ENCODE measurements at regions not wholly inside any gene's neighbourhood (a gene's known extent, or its start where the extent isn't known, plus 50 kb on each side); places are given as distances from the start of the nearest gene placed in this dataset.

DNA sequence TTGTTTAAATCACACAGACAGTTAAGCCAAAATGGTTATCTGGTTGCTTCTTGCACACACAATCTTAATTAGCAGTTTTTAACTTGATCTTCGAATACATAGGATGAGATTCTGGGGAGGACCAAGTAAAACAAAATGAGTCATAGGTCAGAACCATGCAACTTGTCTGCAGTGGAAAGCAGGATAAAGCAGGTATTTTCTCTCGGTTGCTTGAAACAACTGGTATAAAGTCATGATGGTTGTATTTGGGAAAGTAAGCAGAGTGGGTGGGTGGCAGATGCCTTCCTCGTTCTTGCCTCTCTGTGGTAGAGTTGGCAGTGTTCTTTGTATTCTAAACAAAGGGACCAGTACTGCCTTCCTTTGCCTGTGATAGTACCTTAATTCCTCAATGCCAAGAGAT lies 167.0 kb downstream of the COG6 start:
- Mint-ChIP-seq H3K27me3 (ENCODE audit: low read depth, unreplicated experiment) (no peaks in the 10 kb centered on the region), H3K9me3 (ENCODE audit: unreplicated experiment) (no peaks in the 10 kb centered on the region), H3K36me3 (ENCODE audit: low read depth, unreplicated experiment) (no peaks in the 10 kb centered on the region), H3K4me3 (ENCODE audit: unreplicated experiment) (no peak overlapping the region), H3K27ac (ENCODE audit: unreplicated experiment) (no peak overlapping the region), H3K4me1 (ENCODE audit: low read depth, unreplicated experiment) (peaks cover 16% of the 10 kb centered on the region)
- Histone ChIP-seq H3K4me1 (ENCODE audit: insufficient read depth, low read length) (no peaks in the 10 kb centered on the region), H3K27me3 (ENCODE audit: insufficient read depth, low read length) (no peaks in the 10 kb centered on the region), H3K79me2 (ENCODE audit: insufficient read depth, low read length) (no peaks in the 10 kb centered on the region), H3K9ac (ENCODE audit: low read length) (no peak overlapping the region), H3K27ac (ENCODE audit: low read depth, low read length) (no peak overlapping the region), H3K4me2 (ENCODE audit: low read length) (no peak overlapping the region), H3K9me3 (ENCODE audit: insufficient read depth, low read depth, low read length) (no peaks in the 10 kb centered on the region), H4K20me1 (ENCODE audit: insufficient read depth, low read length) (no peaks in the 10 kb centered on the region), H3K4me3 (ENCODE audit: insufficient read depth, low read depth, low read length) (no peak overlapping the region), H3K36me3 (ENCODE audit: insufficient read depth, low read length) (no peaks in the 10 kb centered on the region), H2AFZ (ENCODE audit: low read depth, low read length) (no peak overlapping the region)
- DNase-seq (ENCODE audit: low read depth): no peak
- TF ChIP-seq, protein P1, sequence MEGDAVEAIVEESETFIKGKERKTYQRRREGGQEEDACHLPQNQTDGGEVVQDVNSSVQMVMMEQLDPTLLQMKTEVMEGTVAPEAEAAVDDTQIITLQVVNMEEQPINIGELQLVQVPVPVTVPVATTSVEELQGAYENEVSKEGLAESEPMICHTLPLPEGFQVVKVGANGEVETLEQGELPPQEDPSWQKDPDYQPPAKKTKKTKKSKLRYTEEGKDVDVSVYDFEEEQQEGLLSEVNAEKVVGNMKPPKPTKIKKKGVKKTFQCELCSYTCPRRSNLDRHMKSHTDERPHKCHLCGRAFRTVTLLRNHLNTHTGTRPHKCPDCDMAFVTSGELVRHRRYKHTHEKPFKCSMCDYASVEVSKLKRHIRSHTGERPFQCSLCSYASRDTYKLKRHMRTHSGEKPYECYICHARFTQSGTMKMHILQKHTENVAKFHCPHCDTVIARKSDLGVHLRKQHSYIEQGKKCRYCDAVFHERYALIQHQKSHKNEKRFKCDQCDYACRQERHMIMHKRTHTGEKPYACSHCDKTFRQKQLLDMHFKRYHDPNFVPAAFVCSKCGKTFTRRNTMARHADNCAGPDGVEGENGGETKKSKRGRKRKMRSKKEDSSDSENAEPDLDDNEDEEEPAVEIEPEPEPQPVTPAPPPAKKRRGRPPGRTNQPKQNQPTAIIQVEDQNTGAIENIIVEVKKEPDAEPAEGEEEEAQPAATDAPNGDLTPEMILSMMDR (IDR thresholded peaks at IDR 0.05; ENCODE audit: insufficient read depth, low read depth, low read length): no peak
- TF ChIP-seq EZH2 (IDR thresholded peaks at IDR 0.05; ENCODE audit: insufficient read depth, low read length): no peak
- FAIRE-seq: no peak

DNA sequence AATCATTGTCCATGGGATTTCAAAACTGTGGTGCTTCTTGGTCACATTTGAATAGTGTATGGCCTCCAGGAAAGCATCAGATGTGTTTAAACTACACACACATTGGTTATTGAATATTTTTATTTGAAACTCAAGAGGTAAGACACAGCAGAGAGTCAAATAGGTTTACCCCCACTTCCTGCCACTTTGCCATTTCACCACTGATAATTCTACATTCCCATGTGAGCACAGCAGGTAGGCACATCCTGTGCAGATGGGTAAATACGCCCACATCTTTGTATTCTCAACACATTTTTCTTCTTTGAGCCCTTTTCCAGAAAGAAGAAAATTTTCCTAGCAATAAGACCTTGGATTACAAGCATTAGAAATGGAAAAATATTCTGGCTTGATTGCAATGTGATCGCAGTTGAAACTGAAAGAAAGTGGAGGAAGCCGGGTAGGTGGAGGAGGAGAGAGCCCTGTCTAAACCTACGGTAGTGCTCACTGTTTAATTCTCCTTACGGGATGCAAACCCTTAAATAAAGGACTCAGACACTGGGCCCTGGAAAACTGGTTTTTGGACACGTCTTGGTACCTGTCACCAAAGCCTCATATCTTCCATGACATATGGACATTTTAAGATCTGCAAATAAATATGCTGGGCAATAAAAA lies 167.7 kb downstream of the COG6 start:
- H3K36me3 ChIP-seq (ENCODE audit: insufficient read depth, low read length): no peaks in the 10 kb centered on the region
- no peak overlapping the region for H3K9ac ChIP-seq (ENCODE audit: low read length)
- H4K20me1 ChIP-seq (ENCODE audit: insufficient read depth, low read length): no peaks in the 10 kb centered on the region
- TF ChIP-seq, protein P1 (IDR thresholded peaks at IDR 0.05; ENCODE audit: insufficient read depth, low read depth, low read length): no peak
- TF ChIP-seq EZH2 (IDR thresholded peaks at IDR 0.05; ENCODE audit: insufficient read depth, low read length): no peak
- no peaks in the 10 kb centered on the region for H3K9me3 ChIP-seq (ENCODE audit: insufficient read depth, low read depth, low read length)
- no peaks in the 10 kb centered on the region for H3K27me3 Mint-ChIP-seq (ENCODE audit: low read depth, unreplicated experiment)
- H3K79me2 ChIP-seq (ENCODE audit: insufficient read depth, low read length): no peaks in the 10 kb centered on the region
- DNase-seq (ENCODE audit: low read depth): no peak
- H3K27ac ChIP-seq (ENCODE audit: low read depth, low read length): no peak overlapping the region
- H3K9me3 Mint-ChIP-seq (ENCODE audit: unreplicated experiment): no peaks in the 10 kb centered on the region
- no peak overlapping the region for H3K4me3 ChIP-seq (ENCODE audit: insufficient read depth, low read depth, low read length)
- no peaks in the 10 kb centered on the region for H3K27me3 ChIP-seq (ENCODE audit: insufficient read depth, low read length)
- H2AFZ ChIP-seq (ENCODE audit: low read depth, low read length): no peak overlapping the region
- no peak overlapping the region for H3K4me2 ChIP-seq (ENCODE audit: low read length)
- H3K4me1 ChIP-seq (ENCODE audit: insufficient read depth, low read length): no peaks in the 10 kb centered on the region
- no peak overlapping the region for H3K27ac Mint-ChIP-seq (ENCODE audit: unreplicated experiment)
- no peak overlapping the region for H3K4me3 Mint-ChIP-seq (ENCODE audit: unreplicated experiment)
- H3K4me1 Mint-ChIP-seq (ENCODE audit: low read depth, unreplicated experiment): peaks cover 16% of the 10 kb centered on the region
- FAIRE-seq: no peak
- H3K36me3 Mint-ChIP-seq (ENCODE audit: low read depth, unreplicated experiment): no peaks in the 10 kb centered on the region

DNA sequence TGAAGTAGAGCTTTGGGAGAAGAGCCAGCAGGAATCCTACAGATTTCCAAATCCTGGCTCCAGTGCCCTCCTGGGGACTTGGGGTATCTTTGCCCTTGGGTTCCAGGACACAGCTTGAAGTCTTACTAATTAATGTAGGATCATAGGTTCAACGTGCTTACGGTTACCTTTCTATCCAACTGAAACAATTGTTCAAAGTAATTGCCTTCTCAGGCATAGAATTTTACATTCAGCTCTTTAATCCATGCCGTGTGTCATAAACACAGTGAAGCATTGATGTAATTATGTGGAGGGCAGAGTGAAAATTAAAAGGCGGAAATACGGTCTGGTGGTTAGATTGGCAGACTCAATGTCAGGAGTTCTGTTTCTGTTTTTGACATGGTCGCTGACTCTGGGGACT lies 170.4 kb downstream of the COG6 start:
- Histone ChIP-seq H3K27ac (ENCODE audit: low read depth, low read length) (no peak overlapping the region), H3K36me3 (ENCODE audit: insufficient read depth, low read length) (no peaks in the 10 kb centered on the region), H3K4me1 (ENCODE audit: insufficient read depth, low read length) (no peaks in the 10 kb centered on the region), H3K27me3 (ENCODE audit: insufficient read depth, low read length) (no peaks in the 10 kb centered on the region), H3K4me2 (ENCODE audit: low read length) (no peak overlapping the region), H3K79me2 (ENCODE audit: insufficient read depth, low read length) (no peaks in the 10 kb centered on the region), H3K9ac (ENCODE audit: low read length) (no peak overlapping the region), H3K4me3 (ENCODE audit: insufficient read depth, low read depth, low read length) (no peak overlapping the region), H3K9me3 (ENCODE audit: insufficient read depth, low read depth, low read length) (no peaks in the 10 kb centered on the region), H4K20me1 (ENCODE audit: insufficient read depth, low read length) (no peaks in the 10 kb centered on the region), H2AFZ (ENCODE audit: low read depth, low read length) (no peak overlapping the region)
- Mint-ChIP-seq H3K4me3 (ENCODE audit: unreplicated experiment) (no peak overlapping the region), H3K36me3 (ENCODE audit: low read depth, unreplicated experiment) (no peaks in the 10 kb centered on the region), H3K4me1 (ENCODE audit: low read depth, unreplicated experiment) (peaks cover 16% of the 10 kb centered on the region), H3K9me3 (ENCODE audit: unreplicated experiment) (peaks cover 2% of the 10 kb centered on the region), H3K27me3 (ENCODE audit: low read depth, unreplicated experiment) (peaks cover 3% of the 10 kb centered on the region), H3K27ac (ENCODE audit: unreplicated experiment) (no peak overlapping the region)
- TF ChIP-seq, protein P1 (IDR thresholded peaks at IDR 0.05; ENCODE audit: insufficient read depth, low read depth, low read length): no peak
- TF ChIP-seq EZH2 (IDR thresholded peaks at IDR 0.05; ENCODE audit: insufficient read depth, low read length): no peak
- FAIRE-seq (no peak), DNase-seq (ENCODE audit: low read depth) (no peak)

All from astrocyte (in vitro differentiated cells and primary cell).